GM12872 (cell line): ENCODE measurements at regions not wholly inside any gene's neighbourhood (a gene's known extent, or its start where the extent isn't known, plus 50 kb on each side); places are given as distances from the start of the nearest gene placed in this dataset.

Experiments
- TF ChIP-seq, protein P1 (sequence below): IDR thresholded peaks from 3 replicates; pipeline ENCODE4 v1.5.1; 2011; ENCODE audit warnings: low read depth, mild to moderate bottlenecking, low read length, moderate library complexity; ENCODE audit not compliant: insufficient read depth

DNA sequence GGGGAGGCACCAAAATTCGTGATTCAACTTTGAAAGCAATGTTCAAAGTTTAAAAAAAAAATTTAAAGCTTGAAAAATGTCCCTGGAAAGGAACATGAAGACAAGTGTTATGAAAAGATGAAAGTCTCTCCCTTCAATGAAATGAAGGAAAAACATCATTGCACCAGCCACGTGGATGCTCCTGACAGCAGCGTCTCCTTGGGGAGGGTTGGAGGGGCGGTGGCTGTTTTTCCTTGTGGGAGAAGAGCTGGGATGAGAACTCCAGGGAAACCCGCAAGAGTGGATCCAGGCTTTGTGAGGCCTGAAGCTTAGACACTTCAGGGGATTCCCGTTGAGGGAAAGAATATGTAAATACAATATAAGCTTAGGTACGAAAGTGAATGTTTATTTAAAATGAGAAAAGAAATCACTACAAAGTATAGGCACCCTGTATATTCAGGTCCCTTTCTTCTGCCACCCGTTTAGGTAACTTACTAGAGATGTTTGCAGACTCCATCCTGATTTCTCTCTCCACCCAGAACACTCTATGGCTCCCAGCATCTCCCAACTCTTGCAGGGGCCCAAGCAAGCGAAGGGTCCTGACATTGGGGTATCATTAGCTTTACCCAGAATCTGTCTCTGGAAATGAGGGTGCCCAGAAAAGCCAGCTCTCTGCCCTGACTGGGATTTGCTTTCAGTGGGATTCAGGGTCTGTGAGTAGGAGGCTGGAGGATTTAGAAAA, 63.1 kb upstream of the BAIAP2L1 start:
- TF ChIP-seq, protein P1, sequence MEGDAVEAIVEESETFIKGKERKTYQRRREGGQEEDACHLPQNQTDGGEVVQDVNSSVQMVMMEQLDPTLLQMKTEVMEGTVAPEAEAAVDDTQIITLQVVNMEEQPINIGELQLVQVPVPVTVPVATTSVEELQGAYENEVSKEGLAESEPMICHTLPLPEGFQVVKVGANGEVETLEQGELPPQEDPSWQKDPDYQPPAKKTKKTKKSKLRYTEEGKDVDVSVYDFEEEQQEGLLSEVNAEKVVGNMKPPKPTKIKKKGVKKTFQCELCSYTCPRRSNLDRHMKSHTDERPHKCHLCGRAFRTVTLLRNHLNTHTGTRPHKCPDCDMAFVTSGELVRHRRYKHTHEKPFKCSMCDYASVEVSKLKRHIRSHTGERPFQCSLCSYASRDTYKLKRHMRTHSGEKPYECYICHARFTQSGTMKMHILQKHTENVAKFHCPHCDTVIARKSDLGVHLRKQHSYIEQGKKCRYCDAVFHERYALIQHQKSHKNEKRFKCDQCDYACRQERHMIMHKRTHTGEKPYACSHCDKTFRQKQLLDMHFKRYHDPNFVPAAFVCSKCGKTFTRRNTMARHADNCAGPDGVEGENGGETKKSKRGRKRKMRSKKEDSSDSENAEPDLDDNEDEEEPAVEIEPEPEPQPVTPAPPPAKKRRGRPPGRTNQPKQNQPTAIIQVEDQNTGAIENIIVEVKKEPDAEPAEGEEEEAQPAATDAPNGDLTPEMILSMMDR = no peak

DNA sequence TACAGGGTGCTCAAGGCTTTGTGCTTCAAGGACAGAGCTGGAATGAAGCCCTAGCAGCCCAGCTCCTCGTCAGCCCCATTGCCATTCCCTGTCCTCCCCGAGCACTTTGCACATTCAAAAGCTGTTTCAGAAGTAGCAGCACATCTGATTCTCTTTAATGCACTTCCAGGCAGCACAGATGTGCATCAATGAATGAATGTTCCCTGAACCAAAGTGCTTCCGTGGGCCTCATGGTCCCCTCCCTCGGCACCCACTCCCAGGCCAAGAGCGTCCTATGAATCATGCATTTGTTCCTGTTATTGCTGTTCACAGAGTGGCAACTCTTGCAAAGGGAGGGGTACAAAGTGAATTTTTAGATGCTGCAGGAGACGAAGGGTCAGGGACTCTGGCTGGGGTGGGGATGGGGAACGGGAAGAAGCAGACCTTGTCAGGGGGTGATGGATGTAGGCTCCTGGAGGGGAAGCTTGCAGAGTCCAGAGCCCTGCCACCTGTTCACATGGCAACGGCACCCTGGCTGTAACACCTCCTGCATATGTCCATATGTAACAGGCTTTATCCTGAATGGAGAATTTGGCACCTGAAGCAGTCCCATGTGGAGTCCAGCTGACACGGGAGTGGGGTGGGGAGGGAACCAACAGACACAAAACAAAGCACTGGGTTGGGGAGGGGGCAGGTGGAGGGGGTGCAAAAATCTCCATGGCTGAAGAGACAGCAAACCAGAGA, 62.2 kb upstream of the BAIAP2L1 start:
- TF ChIP-seq, protein P1 = no peak

DNA sequence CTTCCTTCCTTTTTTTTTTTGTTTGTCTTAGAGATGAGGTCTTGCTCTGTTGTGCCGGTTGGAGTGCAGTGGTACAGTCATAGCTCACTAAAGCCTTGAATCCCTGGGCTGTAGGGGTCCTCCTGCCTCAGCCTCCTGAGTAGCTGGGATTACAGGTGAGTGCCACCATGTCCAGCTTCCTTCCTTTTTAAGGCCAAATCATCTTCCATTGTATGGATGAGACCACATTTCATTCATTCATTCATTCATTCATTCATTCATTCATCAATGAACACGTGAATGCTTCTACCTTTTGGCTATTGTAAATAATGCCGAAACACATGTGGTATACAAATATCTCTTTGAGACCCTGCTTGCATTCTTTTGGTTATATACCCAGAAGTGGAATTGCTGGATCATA, 60.0 kb upstream of the BAIAP2L1 start:
- TF ChIP-seq, protein P1 = no peak

DNA sequence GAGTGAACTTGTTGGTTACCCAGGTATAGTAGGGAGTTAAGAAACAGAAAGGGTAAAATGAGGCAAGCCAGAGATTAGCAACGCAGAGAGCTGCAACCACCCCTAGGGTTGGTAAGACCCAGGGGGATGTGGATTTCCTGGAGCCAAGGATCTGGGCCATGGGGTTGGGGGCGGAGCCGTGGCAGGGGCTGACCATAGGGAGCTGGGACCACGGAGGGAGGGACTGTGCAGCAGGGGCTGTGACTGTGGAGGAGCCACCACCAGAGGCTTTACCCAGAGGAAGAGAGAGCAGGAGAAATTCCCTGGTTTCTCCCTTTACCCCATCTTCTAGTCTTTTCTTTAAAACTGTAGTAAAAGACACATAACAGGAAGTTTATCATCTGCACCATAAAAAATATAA, 58.6 kb upstream of the BAIAP2L1 start:
- TF ChIP-seq, protein P1 = no peak

DNA sequence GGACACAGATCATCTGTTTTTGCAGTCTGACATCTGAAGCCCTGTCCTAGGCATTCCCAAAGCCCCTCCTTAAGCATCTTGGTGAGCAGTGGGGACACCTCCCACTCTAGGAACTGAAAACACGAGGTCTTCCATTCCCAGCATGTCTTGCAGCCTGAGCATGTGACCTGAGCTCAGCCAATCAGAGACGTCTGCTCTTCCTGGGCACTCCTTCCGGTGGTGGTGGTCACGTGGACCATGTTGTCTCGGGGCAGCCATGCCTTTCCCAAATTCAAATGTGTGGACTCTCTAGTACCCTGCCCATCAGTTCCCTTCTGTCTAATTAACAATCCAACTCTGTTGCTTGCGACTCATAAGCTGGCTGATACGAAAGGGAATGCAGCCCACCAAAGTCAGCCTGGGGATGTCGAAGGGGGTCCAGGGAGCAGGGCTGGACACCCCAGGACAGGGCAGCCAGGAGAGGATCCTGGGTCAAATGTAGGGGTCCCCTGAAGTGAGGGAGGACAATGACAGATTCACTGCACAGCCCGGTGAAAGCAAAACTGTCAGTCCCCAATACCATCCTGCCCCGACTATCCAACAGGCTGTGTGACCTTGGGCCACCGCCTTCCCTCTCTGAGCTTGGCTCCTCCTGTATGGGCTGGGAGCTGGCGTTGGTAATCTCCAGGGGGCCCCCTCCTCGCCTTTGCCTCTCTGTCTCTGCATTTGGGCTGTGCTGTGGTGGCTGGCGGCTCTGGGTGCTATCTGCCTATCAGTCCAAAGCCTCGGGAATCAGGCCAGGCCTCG, 57.4 kb upstream of the BAIAP2L1 start:
- TF ChIP-seq, protein P1 = no peak

DNA sequence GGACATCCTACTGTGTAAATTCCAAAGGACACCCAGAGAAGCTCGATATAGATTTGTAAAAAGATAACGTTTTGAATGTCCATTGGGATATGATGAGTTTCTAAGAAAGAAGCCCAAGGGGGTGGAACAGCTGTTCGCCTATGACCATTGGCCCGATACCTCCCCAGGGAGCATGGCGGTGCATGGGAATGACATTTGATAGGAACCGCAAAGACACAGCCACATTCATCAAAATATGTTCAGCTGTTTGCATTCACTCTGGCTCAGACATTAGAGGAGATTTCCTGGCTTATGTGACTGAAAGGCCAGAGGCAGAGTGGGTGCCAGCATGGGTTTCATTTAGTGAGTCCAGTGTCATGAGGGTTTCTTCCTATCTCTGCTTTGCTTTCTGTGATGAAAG, 56.0 kb upstream of the BAIAP2L1 start:
- TF ChIP-seq, protein P1 = no peak

DNA sequence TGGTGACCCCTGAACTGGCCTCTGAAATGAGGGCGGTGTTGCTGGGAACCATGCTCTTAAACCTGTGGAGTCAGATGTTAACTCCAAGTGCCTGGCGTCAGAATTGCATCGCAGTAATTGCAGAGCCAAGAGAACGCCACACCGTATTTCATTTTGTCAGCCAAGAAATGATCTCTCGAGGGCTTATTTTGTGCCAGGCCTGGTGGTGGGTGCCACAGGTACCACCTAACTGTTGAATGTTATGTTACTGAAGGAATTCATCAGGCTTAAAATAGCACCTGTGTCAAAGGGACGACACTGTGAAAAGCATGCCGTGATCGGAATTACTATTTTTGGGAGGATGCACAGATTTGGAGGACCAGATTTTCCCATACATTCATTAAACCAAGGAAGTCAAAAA, 51.9 kb upstream of the BAIAP2L1 start:
- TF ChIP-seq, protein P1 = no peak
